Mucosa of descending colon (tissue), 3 donors: ENCODE measurements at regions not wholly inside any gene's neighbourhood (a gene's known extent, or its start where the extent isn't known, plus 50 kb on each side); places are given as distances from the start of the nearest gene placed in this dataset.

Experiments used
- ATAC-seq: fragments of 200-7000 bp; cut with Tn5 transposase; one replicate; pipeline ENCODE4 v1.9.1; 2020; ENCODE audit warnings: mild to moderate bottlenecking, moderate library complexity
- DNase-seq, 3 donors: peaks; one replicate each; pipeline ENCODE4 v3.0.0-alpha.2; 2020
- H3K36me3 ChIP-seq: fragments of 200-600 bp; one replicate; pipeline ENCODE4 v1.8.0; 2021; ENCODE audit warnings: low read depth, mild to moderate bottlenecking
- H3K4me1 ChIP-seq: fragments of 200-600 bp; one replicate; pipeline ENCODE4 v1.8.0; 2021; ENCODE audit warnings: low read depth, mild to moderate bottlenecking
- H3K4me3 ChIP-seq: fragments of 200-600 bp; one replicate; pipeline ENCODE4 v1.8.0; 2021; ENCODE audit warnings: mild to moderate bottlenecking
- H3K9me3 ChIP-seq: fragments of 200-600 bp; one replicate; pipeline ENCODE4 v1.8.0; 2021; ENCODE audit warnings: mild to moderate bottlenecking
- CTCF ChIP-seq: fragments of 200-600 bp; IDR thresholded peaks from one replicate; pipeline ENCODE4 v1.8.0; 2022; ENCODE audit warnings: antibody characterized with exemption, mild to moderate bottlenecking
- intact Hi-C, 2 donors: fragments of 100-400 bp; cut with DNase I in 1 of 2; cut with micrococcal nuclease in 1 of 2; formaldehyde crosslinking; loops; one replicate each; pipeline versions ENCODE4 v1.11.0 to v1.11.1; 2022; cut with DNase I, micrococcal nuclease
- donor health status: DM: no; HTN: no; CAD: no; lungs with moderate emphysema.
- donor health status: DM: no; HTN: no; CAD: no.
- donor health status: DM: no; HTN: yes; CAD: no.

GRCh38 chr2:187274146-187274545, 173.9 kb downstream of the CALCRL start:
- no peak overlapping the region for H3K4me3 ChIP-seq
- H3K36me3 ChIP-seq, result no peaks in the 10 kb centered on the region
- H3K9me3 ChIP-seq, result no peaks in the 10 kb centered on the region
- TF ChIP-seq CTCF, result no peak
- DNase-seq (no peak), ATAC-seq (no peak)
- H3K4me1 ChIP-seq, result no peaks in the 10 kb centered on the region
- intact Hi-C loops, result no loop called here

GRCh38 chr2:187272255-187272654, 175.8 kb downstream of the CALCRL start:
- intact Hi-C loops, result no loop called here
- ATAC-seq (no peak), DNase-seq (no peak)
- no peaks in the 10 kb centered on the region for H3K9me3 ChIP-seq
- no peaks in the 10 kb centered on the region for H3K4me1 ChIP-seq
- no peaks in the 10 kb centered on the region for H3K36me3 ChIP-seq
- no peak overlapping the region for H3K4me3 ChIP-seq
- no peak for TF ChIP-seq CTCF

GRCh38 chr2:187271825-187272224, 176.2 kb downstream of the CALCRL start:
- ATAC-seq (no peak), DNase-seq (no peak)
- TF ChIP-seq CTCF, result no peak
- Histone ChIP-seq H3K36me3 (no peaks in the 10 kb centered on the region), H3K4me1 (no peaks in the 10 kb centered on the region), H3K4me3 (no peak overlapping the region), H3K9me3 (no peaks in the 10 kb centered on the region)
- intact Hi-C loops, result no loop called here

GRCh38 chr2:187266645-187267044, 181.4 kb downstream of the CALCRL start:
- DNase-seq, result no peak
- Histone ChIP-seq H3K36me3 (no peaks in the 10 kb centered on the region), H3K4me3 (no peak overlapping the region), H3K4me1 (no peaks in the 10 kb centered on the region), H3K9me3 (no peaks in the 10 kb centered on the region)
- intact Hi-C loops, result no loop called here
- TF ChIP-seq CTCF, result no peak
- no peak for ATAC-seq

GRCh38 chr2:187266147-187266546, 181.9 kb downstream of the CALCRL start:
- Histone ChIP-seq H3K4me1 (no peaks in the 10 kb centered on the region), H3K4me3 (no peak overlapping the region), H3K9me3 (no peaks in the 10 kb centered on the region), H3K36me3 (no peaks in the 10 kb centered on the region)
- no peak for TF ChIP-seq CTCF
- intact Hi-C loops, result no loop called here
- DNase-seq, result no peak
- no peak for ATAC-seq

- Histone ChIP-seq H3K36me3 (no peaks in the 10 kb centered on the region), H3K4me1 (no peaks in the 10 kb centered on the region), H3K4me3 (no peak overlapping the region), H3K9me3 (no peaks in the 10 kb centered on the region)
- intact Hi-C loops, result no loop called here
- no peak for DNase-seq
- TF ChIP-seq CTCF, result no peak
- ATAC-seq, result no peak
These were observed 183.4 kb downstream of the CALCRL start for GRCh38 chr2:187264612-187265011.
